ENCODE measurements at regions not wholly inside any gene's neighbourhood (a gene's known extent, or its start where the extent isn't known, plus 50 kb on each side); places are given as distances from the start of the nearest gene placed in this dataset.
"Not testable (repeated sequence)": the region's sequence is repeated elsewhere in the genome, so short reads cannot be mapped to it uniquely, and the experiment has no call there.

- DNase-seq (ENCODE audit: low spot score), result no peak
Measured at GRCh38 chr2:180695586-180696401, 284.6 kb upstream of the UBE2E3 start.

GRCh38 chr2:180694445-180695421 lies 285.7 kb upstream of the UBE2E3 start:
- no peak for DNase-seq (ENCODE audit: low spot score)

GRCh38 chr2:180692322-180692721 lies 288.1 kb upstream of the UBE2E3 start:
- peak; percentile 27 for DNase-seq (ENCODE audit: low spot score)

- DNase-seq (ENCODE audit: low spot score), result not testable (repeated sequence)
Measured at GRCh38 chr2:180691855-180692223, 288.6 kb upstream of the UBE2E3 start.

- not testable (repeated sequence) for DNase-seq (ENCODE audit: low spot score)
Measured at GRCh38 chr2:180691186-180691854, 289.1 kb upstream of the UBE2E3 start.

- no peak for DNase-seq (ENCODE audit: low spot score)
Measured at GRCh38 chr2:180690611-180691010, 289.8 kb upstream of the UBE2E3 start.

GRCh38 chr2:180682871-180683270 lies 297.5 kb upstream of the UBE2E3 start:
- no peak for DNase-seq (ENCODE audit: low spot score)

- DNase-seq (ENCODE audit: low spot score), result no peak
Measured at GRCh38 chr2:180679693-180680092, 300.7 kb upstream of the UBE2E3 start.

- no peak for DNase-seq (ENCODE audit: low spot score)
Measured at GRCh38 chr2:180678625-180678972, 301.8 kb upstream of the UBE2E3 start.

- no peak for DNase-seq (ENCODE audit: low spot score)
Measured at GRCh38 chr2:180677930-180678624, 302.3 kb upstream of the UBE2E3 start.

GRCh38 chr2:180677200-180677599 lies 303.2 kb upstream of the UBE2E3 start:
- DNase-seq (ENCODE audit: low spot score), result no peak

GRCh38 chr2:180676520-180677025 lies 303.8 kb upstream of the UBE2E3 start:
- DNase-seq (ENCODE audit: low spot score), result no peak

- DNase-seq (ENCODE audit: low spot score), result no peak
Measured at GRCh38 chr2:180675170-180675569, 305.2 kb upstream of the UBE2E3 start.

GRCh38 chr2:180672377-180672776 lies 308.0 kb upstream of the UBE2E3 start:
- no peak for DNase-seq (ENCODE audit: low spot score)

- DNase-seq (ENCODE audit: low spot score), result no peak
Measured at GRCh38 chr2:180670302-180671003, 310.0 kb upstream of the UBE2E3 start.

GRCh38 chr2:180669016-180669415 lies 311.4 kb upstream of the UBE2E3 start:
- no peak for DNase-seq (ENCODE audit: low spot score)

GRCh38 chr2:180664507-180664906 lies 315.9 kb upstream of the UBE2E3 start:
- DNase-seq (ENCODE audit: low spot score), result no peak

- no peak for DNase-seq (ENCODE audit: low spot score)
Measured at GRCh38 chr2:180662941-180663471, 317.4 kb upstream of the UBE2E3 start.

- no peak for DNase-seq (ENCODE audit: low spot score)
Measured at GRCh38 chr2:180662521-180662920, 317.9 kb upstream of the UBE2E3 start.

- no peak for DNase-seq (ENCODE audit: low spot score)
Measured at GRCh38 chr2:180661686-180662030, 318.7 kb upstream of the UBE2E3 start.

All from HuH-7.5 (cell line).